ENCODE measurements at regions not wholly inside any gene's neighbourhood (a gene's known extent, or its start where the extent isn't known, plus 50 kb on each side); places are given as distances from the start of the nearest gene placed in this dataset.

DNA sequence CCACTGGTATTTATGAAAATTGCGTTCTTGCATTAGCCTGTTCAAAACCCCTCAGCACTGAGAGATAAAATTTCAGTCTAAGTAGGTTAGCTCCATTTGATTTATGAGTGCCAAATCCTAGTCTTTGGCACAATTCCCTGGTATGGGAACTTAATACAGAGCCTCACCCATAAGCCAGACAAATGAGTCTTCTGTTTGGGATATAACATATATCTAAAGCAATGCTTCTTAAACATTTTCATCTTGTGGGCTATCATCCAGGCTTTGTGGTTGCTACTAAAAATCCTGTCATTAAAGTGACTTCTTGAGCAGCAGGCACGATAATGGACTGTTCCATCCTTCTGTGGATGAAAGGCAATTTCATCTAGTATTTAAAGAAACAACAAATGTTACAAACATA lies 419.5 kb upstream of the ACTBL2 start:
- DNase-seq, result no peak
- WGBS (ENCODE audit: extremely low coverage, insufficient coverage, low lambda C conversion rate), result no CpG with 5 or more reads among the region's 2 CpGs
- H2BK5ac ChIP-seq (ENCODE audit: low read length), result no peak overlapping the region
- H3K56ac ChIP-seq (ENCODE audit: low read length), result no peak overlapping the region
- H3K4ac ChIP-seq (ENCODE audit: low read depth, low read length), result no peak overlapping the region
- H3K27me3 ChIP-seq (ENCODE audit: insufficient read depth, low read length, poor library complexity), result no peaks in the 10 kb centered on the region
- H3K4me3 ChIP-seq (ENCODE audit: low read length), result no peak overlapping the region
- H3K18ac ChIP-seq (ENCODE audit: low read length), result no peak overlapping the region
- H3K23ac ChIP-seq (ENCODE audit: low read length), result no peak overlapping the region
- no peak overlapping the region for H4K5ac ChIP-seq (ENCODE audit: low read length)
- H3K36me3 ChIP-seq (ENCODE audit: control insufficient read depth, insufficient read depth, low read length), result no peaks in the 10 kb centered on the region
- H2BK120ac ChIP-seq (ENCODE audit: low read depth, low read length), result no peak overlapping the region
- no peak overlapping the region for H3K4me2 ChIP-seq (ENCODE audit: low read length)
- H3K79me1 ChIP-seq (ENCODE audit: low read length), result no peaks in the 10 kb centered on the region
- no peak overlapping the region for H2AK5ac ChIP-seq (ENCODE audit: low read length)
- H3K4me1 ChIP-seq (ENCODE audit: control insufficient read depth, low read depth, low read length), result no peaks in the 10 kb centered on the region
- H3K79me2 ChIP-seq (ENCODE audit: control insufficient read depth, insufficient read depth, low read length), result no peaks in the 10 kb centered on the region
- no peak overlapping the region for H3K27ac ChIP-seq (ENCODE audit: low read depth, low read length)
- no peak overlapping the region for H4K8ac ChIP-seq (ENCODE audit: low read depth, low read length)
- no peak overlapping the region for H2BK15ac ChIP-seq (replicated peaks; ENCODE audit: low read depth)
- no peak overlapping the region for H3K9ac ChIP-seq (ENCODE audit: low read length)

DNA sequence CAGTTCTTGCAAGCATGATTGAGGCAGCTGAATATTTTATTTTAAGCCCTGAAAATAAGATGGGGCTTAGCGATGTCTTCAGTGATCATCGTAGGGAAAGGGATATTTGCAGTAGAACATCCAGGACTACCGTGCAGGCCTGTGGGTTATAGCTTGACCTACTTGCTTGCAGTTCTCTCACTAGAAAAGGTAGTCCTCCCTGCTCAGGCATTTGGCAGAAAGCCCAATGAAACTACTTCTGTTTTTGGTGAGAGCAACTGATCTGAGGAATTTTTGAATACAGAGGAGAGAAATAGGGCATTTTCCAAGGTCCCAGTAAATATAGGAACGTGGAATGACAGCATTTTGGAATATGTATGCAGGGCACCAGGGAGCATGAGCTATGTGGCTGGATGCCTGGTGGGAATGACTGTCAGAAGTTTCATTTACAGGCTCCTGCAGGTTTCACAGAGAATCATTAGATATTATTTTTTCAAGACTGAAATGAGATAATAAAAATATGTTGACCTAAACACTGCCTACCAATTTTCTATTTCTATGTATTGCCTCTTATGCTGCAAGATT lies 417.9 kb upstream of the ACTBL2 start:
- H3K9ac ChIP-seq (ENCODE audit: low read length), result no peak overlapping the region
- no peak overlapping the region for H2BK120ac ChIP-seq (ENCODE audit: low read depth, low read length)
- H2BK15ac ChIP-seq (replicated peaks; ENCODE audit: low read depth), result no peak overlapping the region
- H3K27ac ChIP-seq (ENCODE audit: low read depth, low read length), result no peak overlapping the region
- H3K4me2 ChIP-seq (ENCODE audit: low read length), result no peak overlapping the region
- H3K4me3 ChIP-seq (ENCODE audit: low read length), result no peak overlapping the region
- no peak overlapping the region for H3K56ac ChIP-seq (ENCODE audit: low read length)
- H3K27me3 ChIP-seq (ENCODE audit: insufficient read depth, low read length, poor library complexity), result no peaks in the 10 kb centered on the region
- DNase-seq, result no peak
- H3K79me2 ChIP-seq (ENCODE audit: control insufficient read depth, insufficient read depth, low read length), result no peaks in the 10 kb centered on the region
- H3K36me3 ChIP-seq (ENCODE audit: control insufficient read depth, insufficient read depth, low read length), result no peaks in the 10 kb centered on the region
- H3K4ac ChIP-seq (ENCODE audit: low read depth, low read length), result no peak overlapping the region
- no peak overlapping the region for H3K18ac ChIP-seq (ENCODE audit: low read length)
- H4K8ac ChIP-seq (ENCODE audit: low read depth, low read length), result no peak overlapping the region
- WGBS (ENCODE audit: extremely low coverage, insufficient coverage, low lambda C conversion rate), result no CpG with 5 or more reads among the region's 4 CpGs
- H3K4me1 ChIP-seq (ENCODE audit: control insufficient read depth, low read depth, low read length), result no peaks in the 10 kb centered on the region
- H4K5ac ChIP-seq (ENCODE audit: low read length), result no peak overlapping the region
- no peaks in the 10 kb centered on the region for H3K79me1 ChIP-seq (ENCODE audit: low read length)
- H3K23ac ChIP-seq (ENCODE audit: low read length), result no peak overlapping the region
- H2BK5ac ChIP-seq (ENCODE audit: low read length), result no peak overlapping the region
- H2AK5ac ChIP-seq (ENCODE audit: low read length), result no peak overlapping the region

DNA sequence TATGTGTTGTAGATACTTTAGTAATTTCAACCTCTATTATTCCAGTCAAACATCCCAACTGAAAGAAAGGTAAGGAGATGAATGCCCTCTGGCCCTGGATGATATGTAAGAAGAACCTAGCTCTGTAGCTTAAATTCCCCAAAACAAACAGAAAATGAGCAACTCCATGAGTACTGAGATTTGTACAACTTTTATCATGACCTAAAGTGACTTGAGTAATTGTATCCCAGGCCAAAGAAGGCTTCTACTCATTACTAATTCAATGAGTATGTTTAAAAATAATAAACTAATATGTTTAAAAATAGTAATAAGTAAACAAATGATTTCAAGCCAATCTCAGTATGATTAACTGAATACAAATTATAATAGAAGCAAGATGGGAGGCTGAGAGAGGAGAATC lies 414.0 kb upstream of the ACTBL2 start:
- no peak overlapping the region for H2BK15ac ChIP-seq (replicated peaks; ENCODE audit: low read depth)
- no peak overlapping the region for H3K56ac ChIP-seq (ENCODE audit: low read length)
- no peak overlapping the region for H3K18ac ChIP-seq (ENCODE audit: low read length)
- H3K27me3 ChIP-seq (ENCODE audit: insufficient read depth, low read length, poor library complexity), result no peaks in the 10 kb centered on the region
- no peak overlapping the region for H3K4me2 ChIP-seq (ENCODE audit: low read length)
- H4K8ac ChIP-seq (ENCODE audit: low read depth, low read length), result no peak overlapping the region
- no peak overlapping the region for H3K4me3 ChIP-seq (ENCODE audit: low read length)
- H2BK5ac ChIP-seq (ENCODE audit: low read length), result no peak overlapping the region
- no peak overlapping the region for H4K5ac ChIP-seq (ENCODE audit: low read length)
- H2AK5ac ChIP-seq (ENCODE audit: low read length), result no peak overlapping the region
- H3K27ac ChIP-seq (ENCODE audit: low read depth, low read length), result no peak overlapping the region
- no peak for DNase-seq
- H3K23ac ChIP-seq (ENCODE audit: low read length), result no peak overlapping the region
- no peak overlapping the region for H2BK120ac ChIP-seq (ENCODE audit: low read depth, low read length)
- H3K79me1 ChIP-seq (ENCODE audit: low read length), result no peaks in the 10 kb centered on the region
- no peaks in the 10 kb centered on the region for H3K79me2 ChIP-seq (ENCODE audit: control insufficient read depth, insufficient read depth, low read length)
- no peaks in the 10 kb centered on the region for H3K36me3 ChIP-seq (ENCODE audit: control insufficient read depth, insufficient read depth, low read length)
- H3K4me1 ChIP-seq (ENCODE audit: control insufficient read depth, low read depth, low read length), result no peaks in the 10 kb centered on the region
- H3K9ac ChIP-seq (ENCODE audit: low read length), result no peak overlapping the region
- no peak overlapping the region for H3K4ac ChIP-seq (ENCODE audit: low read depth, low read length)

DNA sequence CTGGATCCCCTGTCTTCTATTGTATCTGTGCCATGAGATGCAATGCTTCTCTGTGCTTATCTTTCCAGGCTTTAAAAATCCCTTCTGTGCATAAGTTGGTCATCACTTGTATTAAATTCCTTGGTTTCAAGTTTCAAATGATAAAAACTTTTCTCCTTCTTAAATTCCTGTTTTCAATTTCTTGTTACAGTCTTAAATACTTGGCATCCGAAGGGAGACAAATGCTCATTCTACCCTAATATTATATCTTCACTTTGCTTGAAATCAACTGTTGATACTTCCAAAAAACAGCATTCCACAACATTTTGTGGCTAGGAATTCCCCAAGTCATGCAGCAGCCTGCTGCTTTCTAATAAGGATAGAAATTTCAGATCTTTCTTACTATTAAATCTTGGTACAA lies 413.2 kb upstream of the ACTBL2 start:
- Histone ChIP-seq H2BK15ac (replicated peaks; ENCODE audit: low read depth) (no peak overlapping the region), H4K8ac (ENCODE audit: low read depth, low read length) (no peak overlapping the region), H4K5ac (ENCODE audit: low read length) (no peak overlapping the region), H3K4me2 (ENCODE audit: low read length) (no peak overlapping the region), H3K4me3 (ENCODE audit: low read length) (no peak overlapping the region), H3K4ac (ENCODE audit: low read depth, low read length) (no peak overlapping the region), H3K79me1 (ENCODE audit: low read length) (no peaks in the 10 kb centered on the region), H2AK5ac (ENCODE audit: low read length) (no peak overlapping the region), H2BK5ac (ENCODE audit: low read length) (no peak overlapping the region), H3K23ac (ENCODE audit: low read length) (no peak overlapping the region), H3K27ac (ENCODE audit: low read depth, low read length) (no peak overlapping the region), H3K18ac (ENCODE audit: low read length) (no peak overlapping the region), H3K36me3 (ENCODE audit: control insufficient read depth, insufficient read depth, low read length) (no peaks in the 10 kb centered on the region), H3K56ac (ENCODE audit: low read length) (no peak overlapping the region), H3K27me3 (ENCODE audit: insufficient read depth, low read length, poor library complexity) (no peaks in the 10 kb centered on the region), H2BK120ac (ENCODE audit: low read depth, low read length) (no peak overlapping the region), H3K9ac (ENCODE audit: low read length) (no peak overlapping the region), H3K4me1 (ENCODE audit: control insufficient read depth, low read depth, low read length) (no peaks in the 10 kb centered on the region), H3K79me2 (ENCODE audit: control insufficient read depth, insufficient read depth, low read length) (no peaks in the 10 kb centered on the region)
- DNase-seq, result no peak
- WGBS (ENCODE audit: extremely low coverage, insufficient coverage, low lambda C conversion rate), result no CpG with 5 or more reads among the region's 1 CpG

DNA sequence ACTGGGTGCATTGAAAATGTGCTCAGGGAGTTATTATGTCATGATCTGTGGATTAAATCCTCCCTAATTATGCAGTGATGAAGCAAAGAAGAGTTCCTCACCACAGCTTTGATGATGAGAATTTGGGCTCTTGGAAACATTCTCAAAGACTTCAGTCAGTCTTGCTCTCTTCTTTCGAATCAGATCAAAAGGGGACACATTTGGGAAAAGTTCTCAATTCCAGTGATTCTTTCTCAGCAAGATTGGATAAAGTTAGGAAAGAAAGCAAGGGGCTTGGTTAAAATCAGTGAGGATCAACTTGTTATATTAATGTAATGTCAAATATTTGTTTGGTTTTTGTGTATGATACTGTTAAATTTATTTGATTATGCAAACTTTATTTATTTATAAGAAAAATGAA lies 411.3 kb upstream of the ACTBL2 start:
- H3K27ac ChIP-seq (ENCODE audit: low read depth, low read length), result no peak overlapping the region
- H3K56ac ChIP-seq (ENCODE audit: low read length), result no peak overlapping the region
- H3K9ac ChIP-seq (ENCODE audit: low read length), result no peak overlapping the region
- no peak overlapping the region for H3K23ac ChIP-seq (ENCODE audit: low read length)
- no peak overlapping the region for H2BK5ac ChIP-seq (ENCODE audit: low read length)
- no peak for DNase-seq
- no peaks in the 10 kb centered on the region for H3K36me3 ChIP-seq (ENCODE audit: control insufficient read depth, insufficient read depth, low read length)
- H3K79me1 ChIP-seq (ENCODE audit: low read length), result no peaks in the 10 kb centered on the region
- no peaks in the 10 kb centered on the region for H3K27me3 ChIP-seq (ENCODE audit: insufficient read depth, low read length, poor library complexity)
- no CpG with 5 or more reads among the region's 1 CpG for WGBS (ENCODE audit: extremely low coverage, insufficient coverage, low lambda C conversion rate)
- no peak overlapping the region for H2BK15ac ChIP-seq (replicated peaks; ENCODE audit: low read depth)
- H4K5ac ChIP-seq (ENCODE audit: low read length), result no peak overlapping the region
- no peak overlapping the region for H4K8ac ChIP-seq (ENCODE audit: low read depth, low read length)
- no peak overlapping the region for H2AK5ac ChIP-seq (ENCODE audit: low read length)
- H3K4me1 ChIP-seq (ENCODE audit: control insufficient read depth, low read depth, low read length), result no peaks in the 10 kb centered on the region
- H3K4me3 ChIP-seq (ENCODE audit: low read length), result no peak overlapping the region
- H3K79me2 ChIP-seq (ENCODE audit: control insufficient read depth, insufficient read depth, low read length), result no peaks in the 10 kb centered on the region
- H2BK120ac ChIP-seq (ENCODE audit: low read depth, low read length), result no peak overlapping the region
- no peak overlapping the region for H3K4ac ChIP-seq (ENCODE audit: low read depth, low read length)
- H3K4me2 ChIP-seq (ENCODE audit: low read length), result no peak overlapping the region
- no peak overlapping the region for H3K18ac ChIP-seq (ENCODE audit: low read length)

DNA sequence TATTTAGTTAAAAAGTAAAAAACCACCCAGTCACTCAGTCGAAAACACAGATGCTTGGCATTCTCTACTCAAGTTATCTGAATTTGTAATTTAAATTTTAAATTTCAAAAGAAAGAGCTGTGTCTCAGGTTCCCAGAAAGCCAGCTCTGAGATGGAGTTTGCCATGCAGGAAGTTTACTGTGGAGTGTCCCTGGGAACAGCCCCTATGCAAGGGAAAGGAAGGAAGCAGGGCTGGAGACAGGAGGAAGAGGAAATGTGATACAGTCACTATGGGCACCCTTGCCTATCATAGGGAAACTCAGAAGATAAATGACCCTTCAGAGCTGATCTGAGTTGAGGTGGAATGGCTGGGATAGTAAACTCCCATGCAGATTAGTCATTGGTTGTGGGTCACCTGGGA lies 408.8 kb upstream of the ACTBL2 start:
- no peaks in the 10 kb centered on the region for H3K36me3 ChIP-seq (ENCODE audit: control insufficient read depth, insufficient read depth, low read length)
- WGBS (ENCODE audit: extremely low coverage, insufficient coverage, low lambda C conversion rate), result no CpG with 5 or more reads among the region's 1 CpG
- H4K8ac ChIP-seq (ENCODE audit: low read depth, low read length), result no peak overlapping the region
- no peak overlapping the region for H2BK5ac ChIP-seq (ENCODE audit: low read length)
- H3K79me1 ChIP-seq (ENCODE audit: low read length), result no peaks in the 10 kb centered on the region
- H2BK15ac ChIP-seq (replicated peaks; ENCODE audit: low read depth), result no peak overlapping the region
- H3K23ac ChIP-seq (ENCODE audit: low read length), result no peak overlapping the region
- no peak overlapping the region for H3K4ac ChIP-seq (ENCODE audit: low read depth, low read length)
- peak; percentile 30 for DNase-seq
- H3K4me1 ChIP-seq (ENCODE audit: control insufficient read depth, low read depth, low read length), result no peaks in the 10 kb centered on the region
- no peak overlapping the region for H3K4me2 ChIP-seq (ENCODE audit: low read length)
- H3K18ac ChIP-seq (ENCODE audit: low read length), result no peak overlapping the region
- H3K27ac ChIP-seq (ENCODE audit: low read depth, low read length), result no peak overlapping the region
- no peak overlapping the region for H3K4me3 ChIP-seq (ENCODE audit: low read length)
- no peaks in the 10 kb centered on the region for H3K27me3 ChIP-seq (ENCODE audit: insufficient read depth, low read length, poor library complexity)
- no peak overlapping the region for H4K5ac ChIP-seq (ENCODE audit: low read length)
- no peak overlapping the region for H2BK120ac ChIP-seq (ENCODE audit: low read depth, low read length)
- no peak overlapping the region for H3K9ac ChIP-seq (ENCODE audit: low read length)
- H2AK5ac ChIP-seq (ENCODE audit: low read length), result no peak overlapping the region
- no peaks in the 10 kb centered on the region for H3K79me2 ChIP-seq (ENCODE audit: control insufficient read depth, insufficient read depth, low read length)
- no peak overlapping the region for H3K56ac ChIP-seq (ENCODE audit: low read length)
